PC-3 (cell line): ENCODE measurements at regions not wholly inside any gene's neighbourhood (a gene's known extent, or its start where the extent isn't known, plus 50 kb on each side); places are given as distances from the start of the nearest gene placed in this dataset.

Source experiments
- ATAC-seq: fragments of 200-7000 bp; cut with Tn5 transposase; 2 replicates; pipeline ENCODE4 v1.9.1; 2020; ENCODE audit warnings: mild to moderate bottlenecking, moderate library complexity
- BruUV-seq: library from RNA; stranded (reverse); fragments of 400-500 nt; replicated peaks from 2 replicates; lab custom pipeline; 2021; lab: Mats Ljungman, UMichigan
- CTCF ChIA-PET: fragments of 300-600 bp; sonication (Branson Sonifier 250); formaldehyde crosslinking; loops from one replicate; lab custom pipeline; 2022; ENCODE audit warnings: antibody characterized with exemption; lab: Charles Lee
- POLR2A ChIA-PET: fragments of 300-600 bp; sonication (Branson Sonifier 250); formaldehyde crosslinking; loops from one replicate; lab custom pipeline; 2022; ENCODE audit warnings: antibody characterized with exemption; ENCODE audit not compliant: unreplicated experiment; lab: Charles Lee
- DNase-seq: peaks from one replicate; pipeline ENCODE4 v3.0.0-alpha.2; 2015
- H2AFZ ChIP-seq: fragments of 300-600 bp; sonication (generic); 2 replicates; pipeline ENCODE4 v1.6.0; 2016; ENCODE audit warnings: antibody characterized with exemption, low read length
- H3F3A ChIP-seq: fragments of 300-600 bp; sonication (generic); one replicate; pipeline ENCODE4 v1.6.0; 2017; ENCODE audit warnings: antibody characterized with exemption, low read length, control low read depth, mild to moderate bottlenecking; ENCODE audit not compliant: unreplicated experiment
- H3K27ac ChIP-seq: fragments of 300-600 bp; sonication (generic); 2 replicates; pipeline ENCODE4 v1.5.1; 2016; ENCODE audit warnings: mild to moderate bottlenecking, low read length
- H3K27me3 ChIP-seq: fragments of 300-600 bp; sonication (generic); 2 replicates; pipeline ENCODE4 v1.6.1; 2016; ENCODE audit warnings: low read length, mixed read lengths
- H3K36me3 ChIP-seq: fragments of 300-600 bp; sonication (generic); 2 replicates; pipeline ENCODE4 v1.6.1; 2016; ENCODE audit warnings: low read depth, mixed run types, low read length, mixed read lengths
- H3K4me1 ChIP-seq: fragments of 300-600 bp; sonication (generic); 2 replicates; pipeline ENCODE4 v1.5.1; 2016; ENCODE audit warnings: low read length; ENCODE audit not compliant: insufficient read depth
- H3K4me2 ChIP-seq: fragments of 300-600 bp; sonication (generic); 2 replicates; pipeline ENCODE4 v1.6.0; 2016; ENCODE audit warnings: low read length
- H3K4me3 ChIP-seq: fragments of 300-600 bp; sonication (generic); 2 replicates; pipeline ENCODE4 v1.5.1; 2016; ENCODE audit warnings: mild to moderate bottlenecking, low read length, mixed read lengths
- H3K79me2 ChIP-seq: fragments of 300-600 bp; sonication (generic); 2 replicates; pipeline ENCODE4 v1.6.1; 2017; ENCODE audit warnings: low read length, mixed read lengths
- H3K9ac ChIP-seq: fragments of 300-600 bp; sonication (generic); 2 replicates; pipeline ENCODE4 v1.6.0; 2016; ENCODE audit warnings: mild to moderate bottlenecking, low read length
- H3K9me2 ChIP-seq: fragments of 300-600 bp; sonication (generic); replicated peaks from 2 replicates; pipeline ENCODE4 v1.6.1; 2016; ENCODE audit warnings: mixed run types, low read length, mixed read lengths
- H3K9me3 ChIP-seq: fragments of 300-600 bp; sonication (generic); 2 replicates; pipeline ENCODE4 v1.6.1; 2016; ENCODE audit warnings: low read length, mixed read lengths
- H4K20me1 ChIP-seq: fragments of 300-600 bp; sonication (generic); 2 replicates; pipeline ENCODE4 v1.6.1; 2016; ENCODE audit warnings: low read length, mixed read lengths
- EZH2 ChIP-seq: fragments of 300-600 bp; sonication (generic); IDR thresholded peaks from one replicate; pipeline ENCODE4 v1.6.1; 2017; ENCODE audit warnings: antibody characterized with exemption, mild to moderate bottlenecking, low read length; ENCODE audit not compliant: unreplicated experiment
- EZH2phosphoT487 ChIP-seq: fragments of 300-600 bp; sonication (generic); IDR thresholded peaks from 2 replicates; pipeline ENCODE4 v1.6.1; 2018; ENCODE audit warnings: mild to moderate bottlenecking, antibody characterized with exemption, low read length, borderline replicate concordance
- intact Hi-C: fragments of 100-400 bp; cut with micrococcal nuclease; formaldehyde crosslinking; loops from 2 replicates; pipeline ENCODE4 v1.9.0; 2023
- TF ChIP-seq, protein P1 (sequence below): fragments of 300-600 bp; sonication (generic); conservative IDR thresholded peaks from 2 replicates; pipeline ENCODE4 v1.5.1; 2017; ENCODE audit warnings: antibody characterized with exemption, low read depth, mild to moderate bottlenecking, low read length

DNA sequence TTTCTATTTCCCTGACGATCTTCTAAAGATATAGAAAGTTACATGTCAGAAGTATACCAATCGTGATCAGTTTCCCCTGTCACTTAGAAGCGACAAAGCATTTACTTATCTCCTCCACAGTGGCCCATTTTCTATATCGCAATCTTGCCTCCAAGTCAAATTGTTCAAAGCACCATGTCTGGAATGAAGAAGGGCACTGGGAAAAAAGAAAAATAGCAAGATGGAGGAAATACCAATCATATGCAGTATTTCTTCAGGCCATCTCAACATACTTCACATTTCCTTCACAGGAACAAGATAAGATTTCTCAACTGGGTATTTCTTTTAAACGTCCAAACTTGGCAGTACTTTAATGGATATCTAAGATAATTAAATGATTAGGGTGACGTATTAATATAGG is 63.3 kb upstream of the IL6 start:
- TF ChIP-seq EZH2 (no peak), EZH2phosphoT487 (no peak)
- TF ChIP-seq, protein P1, sequence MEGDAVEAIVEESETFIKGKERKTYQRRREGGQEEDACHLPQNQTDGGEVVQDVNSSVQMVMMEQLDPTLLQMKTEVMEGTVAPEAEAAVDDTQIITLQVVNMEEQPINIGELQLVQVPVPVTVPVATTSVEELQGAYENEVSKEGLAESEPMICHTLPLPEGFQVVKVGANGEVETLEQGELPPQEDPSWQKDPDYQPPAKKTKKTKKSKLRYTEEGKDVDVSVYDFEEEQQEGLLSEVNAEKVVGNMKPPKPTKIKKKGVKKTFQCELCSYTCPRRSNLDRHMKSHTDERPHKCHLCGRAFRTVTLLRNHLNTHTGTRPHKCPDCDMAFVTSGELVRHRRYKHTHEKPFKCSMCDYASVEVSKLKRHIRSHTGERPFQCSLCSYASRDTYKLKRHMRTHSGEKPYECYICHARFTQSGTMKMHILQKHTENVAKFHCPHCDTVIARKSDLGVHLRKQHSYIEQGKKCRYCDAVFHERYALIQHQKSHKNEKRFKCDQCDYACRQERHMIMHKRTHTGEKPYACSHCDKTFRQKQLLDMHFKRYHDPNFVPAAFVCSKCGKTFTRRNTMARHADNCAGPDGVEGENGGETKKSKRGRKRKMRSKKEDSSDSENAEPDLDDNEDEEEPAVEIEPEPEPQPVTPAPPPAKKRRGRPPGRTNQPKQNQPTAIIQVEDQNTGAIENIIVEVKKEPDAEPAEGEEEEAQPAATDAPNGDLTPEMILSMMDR: no peak
- no peaks in the 10 kb centered on the region for H3K79me2 ChIP-seq
- no peaks in the 10 kb centered on the region for H3F3A ChIP-seq
- no peak overlapping the region for H3K27ac ChIP-seq
- intact Hi-C loops: no loop called here
- H4K20me1 ChIP-seq: no peaks in the 10 kb centered on the region
- H3K4me3 ChIP-seq: no peak overlapping the region
- H3K27me3 ChIP-seq: no peaks in the 10 kb centered on the region
- H3K9me2 ChIP-seq: no peaks in the 10 kb centered on the region
- H3K36me3 ChIP-seq: no peaks in the 10 kb centered on the region
- H3K4me1 ChIP-seq: peaks cover 30% of the 10 kb centered on the region
- no peaks in the 10 kb centered on the region for H3K9me3 ChIP-seq
- no peak overlapping the region for H3K4me2 ChIP-seq
- no peak overlapping the region for H3K9ac ChIP-seq
- BruUV-seq: no TSS peak
- ChIA-PET CTCF (no interaction called here), POLR2A (no interaction called here)
- DNase-seq (no peak), ATAC-seq (no peak)
- no peak overlapping the region for H2AFZ ChIP-seq

DNA sequence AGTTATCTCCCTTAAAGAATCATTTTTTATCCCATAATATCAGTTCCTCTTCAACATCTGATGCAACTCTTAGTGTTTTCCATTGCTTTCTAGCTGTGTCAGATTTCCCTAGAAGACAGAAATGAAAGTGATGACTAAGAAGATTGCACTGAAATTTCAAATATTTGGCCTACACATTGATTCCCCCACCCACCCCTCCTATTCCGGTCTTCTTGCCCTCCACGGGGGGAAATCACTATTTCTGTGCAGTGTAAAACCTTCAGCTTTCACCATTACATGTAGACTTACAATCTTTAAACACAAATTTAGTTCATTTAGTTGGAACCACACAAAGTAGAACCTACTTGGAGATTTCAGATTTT is 63.7 kb upstream of the IL6 start:
- no peak overlapping the region for H3K4me2 ChIP-seq

More for the DNA sequence above, 63.7 kb upstream of the IL6 start:
- Histone ChIP-seq H3K36me3 (no peaks in the 10 kb centered on the region), H3K27me3 (no peaks in the 10 kb centered on the region), H3K9me3 (no peaks in the 10 kb centered on the region), H2AFZ (no peak overlapping the region), H3K9ac (no peak overlapping the region), H4K20me1 (no peaks in the 10 kb centered on the region), H3K4me3 (no peak overlapping the region), H3K27ac (no peak overlapping the region), H3K9me2 (no peaks in the 10 kb centered on the region), H3F3A (no peaks in the 10 kb centered on the region), H3K79me2 (no peaks in the 10 kb centered on the region), H3K4me1 (peaks cover 26% of the 10 kb centered on the region)
- DNase-seq: peak; percentile 10
- TF ChIP-seq EZH2 (no peak), EZH2phosphoT487 (no peak)
- TF ChIP-seq, protein P1: no peak
- intact Hi-C loops: no loop called here
- POLR2A ChIA-PET: no interaction called here
- CTCF ChIA-PET: no interaction called here
- ATAC-seq: no peak
- no TSS peak for BruUV-seq
